Heart right ventricle (tissue), 16 donors: ENCODE measurements at regions not wholly inside any gene's neighbourhood (a gene's known extent, or its start where the extent isn't known, plus 50 kb on each side); places are given as distances from the start of the nearest gene placed in this dataset.

Experiments
- ATAC-seq, 8 donors: fragments of 200-7000 bp; cut with Tn5 transposase; one replicate each; pipeline ENCODE4 v1.9.1; 2020; ENCODE audit warnings: mild to moderate bottlenecking in 8 of 8, moderate library complexity in 8 of 8, moderate number of reproducible peaks in 1 of 8
- DNase-seq, 2 donors: peaks; one replicate each; pipeline ENCODE4 v3.0.0-alpha.2; 2020
- H3K27ac ChIP-seq, 10 donors: fragments of 200-600 bp; sonication (generic) in 2 of 10; one replicate each; pipeline versions ENCODE4 v1.5.0 to v1.8.0; 2020 to 2022; ENCODE audit warnings: mild to moderate bottlenecking in 3 of 10
- H3K27me3 ChIP-seq, 7 donors: fragments of 200-600 bp; one replicate each; pipeline ENCODE4 v1.8.0; 2021 to 2022; ENCODE audit warnings: mild to moderate bottlenecking in 2 of 7
- H3K36me3 ChIP-seq, 9 donors: fragments of 200-600 bp; sonication (generic) in 1 of 9; one replicate each; pipeline versions ENCODE4 v1.5.0 to v1.8.0; 2020 to 2022; ENCODE audit warnings: mild to moderate bottlenecking in 2 of 9
- H3K4me1 ChIP-seq, 9 donors: fragments of 200-600 bp; sonication (generic) in 1 of 9; one replicate each; pipeline versions ENCODE4 v1.5.0 to v1.8.0; 2020 to 2022; ENCODE audit warnings: mild to moderate bottlenecking in 4 of 9
- H3K4me3 ChIP-seq, 10 donors: fragments of 200-600 bp; sonication (generic) in 2 of 10; one replicate each; pipeline versions ENCODE4 v1.5.0 to v1.8.0; 2020 to 2022; ENCODE audit warnings: mild to moderate bottlenecking in 7 of 10, moderate library complexity in 2 of 10
- H3K9me3 ChIP-seq, 11 donors: fragments of 200-600 bp in 10 of 11; sonication (generic) in 2 of 11; one replicate each; pipeline versions ENCODE4 v1.5.0 to v1.8.0; 2013 to 2022; ENCODE audit warnings: mild to moderate bottlenecking in 2 of 11, control low read depth in 1 of 11, moderate library complexity in 1 of 11
- WGBS, 2 donors: extraction: QIAGEN DNeasy Blood & Tissue Kit; methylation state at CpG; one replicate each; pipeline ENCODE4 v1.1.7; 2013; ENCODE audit warnings: inconsistent platforms in 1 of 2; 5-methylcytosine and 5-hydroxymethylcytosine counted together
- intact Hi-C, 10 donors: fragments of 100-400 bp; cut with DNase I; formaldehyde crosslinking; loops; one replicate each; pipeline versions ENCODE4 v1.11.1 to v1.14.2; 2022
- TF ChIP-seq, protein P1 (sequence below), 9 donors: fragments of 200-600 bp; sonication (generic) in 2 of 9; IDR thresholded peaks; one replicate each; pipeline versions ENCODE4 v1.5.0 to v1.8.0; 2021 to 2022; ENCODE audit warnings: antibody characterized with exemption in 9 of 9, mild to moderate bottlenecking in 5 of 9, moderate library complexity in 1 of 9
- donor health status: Arrhythmogenic right ventricular cardiomyopathy.
- donor health status: ischemic (EF 13 %, LVEDD 7.1; RV severe dilation, severe dysfunction).
- donor health status: healthy with polysubstance abuse.
- donor health status: DM: no; HTN: yes; CAD: no.
- donor health status: DM: no; HTN: no; CAD: no.
- donor health status: ischemic (EF 25% LVEDD 6.9; RV normal size, moderate dysfunction).
- donor health status: ischemic (EF 25% LVEDD 5.7; RV mildly dilated, moderate dysfunction).
- donor health status: healthy.
- donor health status: DM: yes; HTN: yes; CAD: no.
- donor health status: Ischemic cardiomyopathy.
- donor health status: ischemic (EF 35%, LVEDD 5.7; RV mildly dilated, moderate dysfunction).
- donor health status: nonischemic (EF 11% LVEDD 7.7; RV severe dilation, severe dysfunction).
- donor health status: DM: yes; HTN: yes; CAD: no.
- donor health status: PGD.
- donor health status: ischemic (EF 29% LVEDD 5.4; RV normal size, mild dysfunction).
- donor health status: nonischemic (EF 23%, LVEDD 6.1; RV moderate dilation, normal function).

GRCh38 chr15:91769476-91769875 is 84.0 kb upstream of the SLCO3A1 start:
- WGBS, 2 donors, result 53% methylated on average over 3 of the region's 3 CpGs
- Histone ChIP-seq H3K9me3 (no peaks in the 10 kb centered on the region), H3K27me3 (peaks cover 0 to 4% (median 0%) of the 10 kb centered on the region in 7 donors), H3K4me1 (peaks cover 0 to 6% (median 0%) of the 10 kb centered on the region in 9 donors), H3K4me3 (no peak overlapping the region), H3K27ac (no peak overlapping the region), H3K36me3 (no peaks in the 10 kb centered on the region)
- intact Hi-C loops, result no loop called here
- DNase-seq, result no peak
- no peak for ATAC-seq
- TF ChIP-seq, protein P1, sequence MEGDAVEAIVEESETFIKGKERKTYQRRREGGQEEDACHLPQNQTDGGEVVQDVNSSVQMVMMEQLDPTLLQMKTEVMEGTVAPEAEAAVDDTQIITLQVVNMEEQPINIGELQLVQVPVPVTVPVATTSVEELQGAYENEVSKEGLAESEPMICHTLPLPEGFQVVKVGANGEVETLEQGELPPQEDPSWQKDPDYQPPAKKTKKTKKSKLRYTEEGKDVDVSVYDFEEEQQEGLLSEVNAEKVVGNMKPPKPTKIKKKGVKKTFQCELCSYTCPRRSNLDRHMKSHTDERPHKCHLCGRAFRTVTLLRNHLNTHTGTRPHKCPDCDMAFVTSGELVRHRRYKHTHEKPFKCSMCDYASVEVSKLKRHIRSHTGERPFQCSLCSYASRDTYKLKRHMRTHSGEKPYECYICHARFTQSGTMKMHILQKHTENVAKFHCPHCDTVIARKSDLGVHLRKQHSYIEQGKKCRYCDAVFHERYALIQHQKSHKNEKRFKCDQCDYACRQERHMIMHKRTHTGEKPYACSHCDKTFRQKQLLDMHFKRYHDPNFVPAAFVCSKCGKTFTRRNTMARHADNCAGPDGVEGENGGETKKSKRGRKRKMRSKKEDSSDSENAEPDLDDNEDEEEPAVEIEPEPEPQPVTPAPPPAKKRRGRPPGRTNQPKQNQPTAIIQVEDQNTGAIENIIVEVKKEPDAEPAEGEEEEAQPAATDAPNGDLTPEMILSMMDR (IDR thresholded peaks at IDR 0.05), result no peak

- H3K9me3 ChIP-seq, result no peaks in the 10 kb centered on the region
- ATAC-seq, result peak in 2 of 8 donors; percentile 14 to 22
- intact Hi-C loops, result no loop called here
- peaks cover 0 to 4% (median 0%) of the 10 kb centered on the region in 7 donors for H3K27me3 ChIP-seq
- H3K4me1 ChIP-seq, result peaks cover 0 to 6% (median 0%) of the 10 kb centered on the region in 9 donors
- DNase-seq, result no peak
- H3K36me3 ChIP-seq, result no peaks in the 10 kb centered on the region
- TF ChIP-seq, protein P1 (IDR thresholded peaks at IDR 0.05), result no peak
- no peak overlapping the region for H3K4me3 ChIP-seq
- no peak overlapping the region for H3K27ac ChIP-seq
- 39 to 44% methylated on average over 8 of the region's 8 CpGs for WGBS, 2 donors
These were observed 83.6 kb upstream of the SLCO3A1 start for GRCh38 chr15:91769894-91770293.

GRCh38 chr15:91776104-91776503 is 77.4 kb upstream of the SLCO3A1 start:
- no peaks in the 10 kb centered on the region for H3K27me3 ChIP-seq
- no peak for ATAC-seq
- WGBS, 2 donors, result 54 to 57% methylated on average over 4 of the region's 4 CpGs

GRCh38 chr15:91779960-91780359 is 73.5 kb upstream of the SLCO3A1 start:
- TF ChIP-seq, protein P1 (IDR thresholded peaks at IDR 0.05), result no peak
- ATAC-seq, result no peak

More at GRCh38 chr15:91776104-91776503, 77.4 kb upstream of the SLCO3A1 start:
- no peaks in the 10 kb centered on the region for H3K36me3 ChIP-seq
- no peak for DNase-seq
- TF ChIP-seq, protein P1 (IDR thresholded peaks at IDR 0.05), result no peak
- H3K4me3 ChIP-seq, result no peak overlapping the region
- H3K27ac ChIP-seq, result no peak overlapping the region
- no peaks in the 10 kb centered on the region for H3K9me3 ChIP-seq
- intact Hi-C loops, result no loop called here
- peaks cover 0 to 6% (median 0%) of the 10 kb centered on the region in 9 donors for H3K4me1 ChIP-seq

More at GRCh38 chr15:91779960-91780359, 73.5 kb upstream of the SLCO3A1 start:
- 71 to 87% methylated on average over 5 of the region's 5 CpGs for WGBS, 2 donors
- no peak overlapping the region for H3K4me3 ChIP-seq
- DNase-seq, result no peak
- no peaks in the 10 kb centered on the region for H3K9me3 ChIP-seq
- intact Hi-C loops, result no loop called here
- no peaks in the 10 kb centered on the region for H3K27me3 ChIP-seq
- H3K4me1 ChIP-seq, result peaks cover 0 to 30% (median 3%) of the 10 kb centered on the region in 9 donors
- H3K36me3 ChIP-seq, result no peaks in the 10 kb centered on the region
- peak overlapping the region in 1 of 10 donors; percentile 45 for H3K27ac ChIP-seq
